HepG2 (cell line): ENCODE measurements at regions not wholly inside any gene's neighbourhood (a gene's known extent, or its start where the extent isn't known, plus 50 kb on each side); places are given as distances from the start of the nearest gene placed in this dataset.

Source experiments
- ATAC-seq: fragments of 200-7000 bp; cut with Tn5 transposase; 3 replicates; pipeline ENCODE4 v1.9.1; 2020; ENCODE audit warnings: mild to moderate bottlenecking, moderate library complexity
- BruUV-seq: library from RNA; stranded (reverse); fragments of 400-500 nt; replicated peaks from 2 replicates; lab custom pipeline; 2021; lab: Mats Ljungman, UMichigan
- CTCF ChIA-PET: fragments of 300-600 bp; formaldehyde crosslinking; extraction: SDS; loops from one replicate; lab custom pipeline; 2021; ENCODE audit warnings: low total read pairs, inconsistent platforms, low intra/inter-chr PET ratio; lab: Yijun Ruan, JAX
- POLR2A ChIA-PET: fragments of 350-600 bp; sonication (Branson Sonifier 250); formaldehyde crosslinking; loops from one replicate; lab custom pipeline; 2020; ENCODE audit warnings: antibody characterized with exemption, inconsistent platforms; lab: Yijun Ruan, JAX
- DNase-seq: peaks from one replicate; pipeline ENCODE4 v3.0.0-alpha.2; 2015; ENCODE audit warnings: low spot score
- FAIRE-seq: peaks from 3 replicates; lab custom pipeline; 2011; peaks lifted over from hg19 to GRCh38; lab: Jason Lieb, UNC
- H2AFZ ChIP-seq: one replicate; pipeline ENCODE4 v1.6.1; 2011; ENCODE audit warnings: low read length, inconsistent platforms
- H3K27ac ChIP-seq: fragments of 300-600 bp; 3 replicates; pipeline ENCODE4 v1.8.0; 2011; ENCODE audit warnings: mixed run types, mild to moderate bottlenecking, mixed read lengths, low read length, inconsistent platforms; ENCODE audit not compliant: insufficient read depth; ENCODE audit errors: extremely low read length
- H3K27me3 ChIP-seq, 2 experiments: fragments of 200-600 bp in 1 of 2; 2 replicates in 1 of 2; 3 replicates in 1 of 2; pipeline versions ENCODE4 v1.6.0 to v1.8.0; 2011; ENCODE audit warnings: low read length in 2 of 2, mild to moderate bottlenecking in 2 of 2, moderate library complexity in 2 of 2, inconsistent platforms in 1 of 2; ENCODE audit not compliant: insufficient read depth in 2 of 2, control insufficient read depth in 1 of 2
- H3K36me3 ChIP-seq, 2 experiments: fragments of 200-600 bp in 1 of 2; replicated peaks in 1 of 2; 2 replicates in 1 of 2; 3 replicates in 1 of 2; pipeline versions ENCODE4 v1.5.1 to v1.8.0; 2011; ENCODE audit warnings: low read length in 2 of 2, inconsistent platforms in 1 of 2; ENCODE audit not compliant: insufficient read depth in 2 of 2, control insufficient read depth in 1 of 2
- H3K4me1 ChIP-seq: 2 replicates; pipeline ENCODE4 v1.5.1; 2012; ENCODE audit warnings: low read length, inconsistent platforms; ENCODE audit not compliant: insufficient read depth
- H3K4me2 ChIP-seq: 2 replicates; pipeline ENCODE4 v1.6.0; 2011; ENCODE audit warnings: low read depth, low read length, inconsistent platforms
- H3K4me3 ChIP-seq, 3 experiments: fragments of 200-600 bp in 1 of 3; sonication (generic), shearing (Covaris generic) in 1 of 3; replicated peaks in 1 of 3; 2 replicates each; pipeline ENCODE4 v1.5.1; 2011 to 2016; ENCODE audit warnings: low read length in 3 of 3, inconsistent platforms in 2 of 3, low read depth in 2 of 3, mild to moderate bottlenecking in 2 of 3, control low read depth in 1 of 3, mixed read lengths in 1 of 3; ENCODE audit not compliant: insufficient read depth in 1 of 3
- H3K79me2 ChIP-seq: one replicate; pipeline ENCODE4 v1.6.1; 2011; ENCODE audit warnings: low read length, inconsistent platforms; ENCODE audit not compliant: insufficient read depth
- H3K9ac ChIP-seq: 2 replicates; pipeline ENCODE4 v1.6.0; 2011; ENCODE audit warnings: mild to moderate bottlenecking, low read depth, low read length, inconsistent platforms; ENCODE audit not compliant: insufficient read depth
- H3K9me3 ChIP-seq: 2 replicates; pipeline ENCODE4 v1.5.1; 2012; ENCODE audit warnings: mild to moderate bottlenecking, low read length
- H4K20me1 ChIP-seq: 2 replicates; pipeline ENCODE4 v1.6.0; 2011; ENCODE audit warnings: inconsistent platforms, mild to moderate bottlenecking, low read length, moderate library complexity; ENCODE audit not compliant: insufficient read depth
- BATF2 ChIP-seq: sonication (generic); formaldehyde crosslinking; IDR thresholded peaks from 2 replicates; pipeline ENCODE4 v1.8.0; 2022; ENCODE audit warnings: mild to moderate bottlenecking, missing genetic modification reagents, moderate library complexity
- CAMTA2 ChIP-seq: sonication (generic); formaldehyde crosslinking; IDR thresholded peaks from 2 replicates; pipeline ENCODE4 v1.4.0; 2020; ENCODE audit warnings: mild to moderate bottlenecking, missing genetic modification reagents, borderline replicate concordance
- HNRNPH1 ChIP-seq: fragments of 200-400 bp; formaldehyde crosslinking; optimal IDR thresholded peaks from 2 replicates; pipeline ENCODE3; 2017; ENCODE audit warnings: mild to moderate bottlenecking, low read depth, low read length
- IRF9 ChIP-seq: sonication (generic); formaldehyde crosslinking; IDR thresholded peaks from 2 replicates; pipeline ENCODE4 v1.8.0; 2022; ENCODE audit warnings: missing genetic modification reagents, mild to moderate bottlenecking, borderline replicate concordance
- NFE2 ChIP-seq: sonication (generic); formaldehyde crosslinking; IDR thresholded peaks from 2 replicates; pipeline ENCODE4 v1.4.0; 2020; ENCODE audit warnings: missing genetic modification reagents
- PCBP2 ChIP-seq: fragments of 200-400 bp; formaldehyde crosslinking; optimal IDR thresholded peaks from 2 replicates; pipeline ENCODE3; 2018; ENCODE audit warnings: low read length, low read depth; ENCODE audit not compliant: poor library complexity, severe bottlenecking
- ZNF20 ChIP-seq: sonication (generic); formaldehyde crosslinking; IDR thresholded peaks from 2 replicates; pipeline ENCODE4 v1.4.0; 2020; ENCODE audit warnings: mild to moderate bottlenecking, moderate library complexity, missing genetic modification reagents
- ZNF567 ChIP-seq: sonication (generic); formaldehyde crosslinking; IDR thresholded peaks from 2 replicates; pipeline ENCODE4 v1.8.1; 2023; ENCODE audit warnings: mild to moderate bottlenecking, missing genetic modification reagents, borderline replicate concordance
- ZNF777 ChIP-seq: sonication (generic); formaldehyde crosslinking; IDR thresholded peaks from 2 replicates; pipeline ENCODE4 v1.4.0; 2020; ENCODE audit warnings: missing genetic modification reagents
- WGBS: methylation state at CpG from one replicate; pipeline ENCODE4 v1.1.6; 2017; ENCODE audit warnings: low lambda C conversion rate; 5-methylcytosine and 5-hydroxymethylcytosine counted together
- in situ Hi-C: cut with HindIII; loops from 2 replicates; pipeline ENCODE4 v1.10.0; 2017; ENCODE audit warnings: low pct_unique_long_range_greater_than_20kb; ENCODE audit not compliant: extremely low pct_ligation_motif_present
- intact Hi-C: fragments of 100-400 bp; cut with micrococcal nuclease; formaldehyde crosslinking; loops from one replicate; pipeline ENCODE4 v1.10.0; 2022; ENCODE audit not compliant: unreplicated experiment

- ChIA-PET POLR2A (no interaction called here), CTCF (no interaction called here)
- FAIRE-seq (no peak), ATAC-seq (no peak), DNase-seq (no peak)
- TF ChIP-seq ZNF777 (CRISPR knock-in tag) (no peak), ZNF20 (CRISPR knock-in tag) (no peak), HNRNPH1 (no peak), ZNF567 (CRISPR knock-in tag) (no peak), CAMTA2 (CRISPR knock-in tag) (no peak), NFE2 (CRISPR knock-in tag) (no peak), BATF2 (CRISPR knock-in tag) (no peak), IRF9 (CRISPR knock-in tag) (no peak), PCBP2 (no peak)
- Histone ChIP-seq H3K9me3 (no peaks in the 10 kb centered on the region), H3K27ac (no peak overlapping the region), H3K36me3 (no peaks in the 10 kb centered on the region), H4K20me1 (no peaks in the 10 kb centered on the region), H3K79me2 (no peaks in the 10 kb centered on the region), H3K9ac (no peak overlapping the region), H3K4me2 (no peak overlapping the region), H3K4me1 (no peaks in the 10 kb centered on the region), H2AFZ (no peak overlapping the region), H3K4me3 (no peak overlapping the region), H3K27me3 (peaks cover 0 to 4% of the 10 kb centered on the region in 2 experiments; a peak in 1 of 5 replicates)
- intact Hi-C loops (no loop called here), in situ Hi-C loops (no loop called here)
- no TSS peak for BruUV-seq
- 2% methylated on average over 4 of the region's 4 CpGs for WGBS
Measured at GRCh38 chr4:24024157-24024556, 134.3 kb upstream of the PPARGC1A start.
